Caco-2 (cell line): ENCODE measurements at regions not wholly inside any gene's neighbourhood (a gene's known extent, or its start where the extent isn't known, plus 50 kb on each side); places are given as distances from the start of the nearest gene placed in this dataset.

Experiments used
- BruUV-seq: library from RNA; stranded (reverse); fragments of 400-500 nt; replicated peaks from 2 replicates; lab custom pipeline; 2021; lab: Mats Ljungman, UMichigan
- CTCF ChIA-PET: fragments of 300-600 bp; sonication (Branson Sonifier 250); formaldehyde crosslinking; loops from one replicate; lab custom pipeline; 2022; ENCODE audit warnings: antibody characterized with exemption; lab: Charles Lee
- POLR2A ChIA-PET: fragments of 300-600 bp; sonication (Branson Sonifier 250); formaldehyde crosslinking; loops from one replicate; lab custom pipeline; 2022; ENCODE audit warnings: antibody characterized with exemption; lab: Charles Lee
- DNase-seq, 2 experiments: peaks; one replicate each; pipeline versions ENCODE4 v3.0.0 to v3.0.0-alpha.2; 2020 to 2022
- H3K27me3 ChIP-seq: replicated peaks from 2 replicates; pipeline ENCODE4 v1.6.0; 2011; ENCODE audit warnings: low read length; ENCODE audit not compliant: control insufficient read depth, insufficient read depth
- H3K36me3 ChIP-seq: 2 replicates; pipeline ENCODE4 v1.5.1; 2011; ENCODE audit warnings: low read length; ENCODE audit not compliant: control insufficient read depth, insufficient read depth
- H3K4me1 ChIP-seq: fragments of 250-450 bp; sonication (Bioruptor Pico); 2 replicates; pipeline ENCODE4 v1.5.1; 2020; ENCODE audit warnings: mild to moderate bottlenecking
- H3K4me3 ChIP-seq: 2 replicates; pipeline ENCODE4 v1.5.1; 2011; ENCODE audit warnings: low read depth, mild to moderate bottlenecking, control low read depth, low read length
- H3K9me3 ChIP-seq: fragments of 250-450 bp; sonication (Bioruptor Pico); 2 replicates; pipeline ENCODE4 v1.5.1; 2020; ENCODE audit warnings: mild to moderate bottlenecking, moderate library complexity
- H3K27ac Mint-ChIP-seq: one replicate; pipeline ENCODE4 v1.8.0; 2022; ENCODE audit warnings: mixed read lengths; ENCODE audit not compliant: unreplicated experiment
- H3K27me3 Mint-ChIP-seq: one replicate; pipeline ENCODE4 v1.8.0; 2022; ENCODE audit warnings: mixed read lengths; ENCODE audit not compliant: insufficient read depth, unreplicated experiment
- H3K36me3 Mint-ChIP-seq: one replicate; pipeline ENCODE4 v1.8.0; 2022; ENCODE audit warnings: mild to moderate bottlenecking, mixed read lengths; ENCODE audit not compliant: insufficient read depth, unreplicated experiment
- H3K4me1 Mint-ChIP-seq: one replicate; pipeline ENCODE4 v1.8.0; 2022; ENCODE audit warnings: low read depth, mixed read lengths; ENCODE audit not compliant: unreplicated experiment
- H3K4me3 Mint-ChIP-seq: one replicate; pipeline ENCODE4 v1.8.0; 2022; ENCODE audit warnings: mild to moderate bottlenecking, moderate library complexity, mixed read lengths; ENCODE audit not compliant: unreplicated experiment
- H3K9me3 Mint-ChIP-seq: one replicate; pipeline ENCODE4 v1.8.0; 2022; ENCODE audit warnings: mixed read lengths; ENCODE audit not compliant: unreplicated experiment
- intact Hi-C: fragments of 100-400 bp; cut with micrococcal nuclease; formaldehyde crosslinking; loops from one replicate; pipeline ENCODE4 v1.10.0; 2022; ENCODE audit not compliant: unreplicated experiment
- TF ChIP-seq, protein P1 (sequence below), 2 experiments: fragments of 200-600 bp in 1 of 2; IDR thresholded peaks; 1 replicate in 1 of 2; 2 replicates in 1 of 2; pipeline versions ENCODE4 v1.5.1 to v1.8.0; 2011 to 2022; ENCODE audit warnings: antibody characterized with exemption in 1 of 2, control low read depth in 1 of 2, inconsistent platforms in 1 of 2, low read depth in 1 of 2, low read length in 1 of 2, mild to moderate bottlenecking in 1 of 2, moderate library complexity in 1 of 2; ENCODE audit not compliant: insufficient read depth in 1 of 2, severe bottlenecking in 1 of 2, unreplicated experiment in 1 of 2

DNA sequence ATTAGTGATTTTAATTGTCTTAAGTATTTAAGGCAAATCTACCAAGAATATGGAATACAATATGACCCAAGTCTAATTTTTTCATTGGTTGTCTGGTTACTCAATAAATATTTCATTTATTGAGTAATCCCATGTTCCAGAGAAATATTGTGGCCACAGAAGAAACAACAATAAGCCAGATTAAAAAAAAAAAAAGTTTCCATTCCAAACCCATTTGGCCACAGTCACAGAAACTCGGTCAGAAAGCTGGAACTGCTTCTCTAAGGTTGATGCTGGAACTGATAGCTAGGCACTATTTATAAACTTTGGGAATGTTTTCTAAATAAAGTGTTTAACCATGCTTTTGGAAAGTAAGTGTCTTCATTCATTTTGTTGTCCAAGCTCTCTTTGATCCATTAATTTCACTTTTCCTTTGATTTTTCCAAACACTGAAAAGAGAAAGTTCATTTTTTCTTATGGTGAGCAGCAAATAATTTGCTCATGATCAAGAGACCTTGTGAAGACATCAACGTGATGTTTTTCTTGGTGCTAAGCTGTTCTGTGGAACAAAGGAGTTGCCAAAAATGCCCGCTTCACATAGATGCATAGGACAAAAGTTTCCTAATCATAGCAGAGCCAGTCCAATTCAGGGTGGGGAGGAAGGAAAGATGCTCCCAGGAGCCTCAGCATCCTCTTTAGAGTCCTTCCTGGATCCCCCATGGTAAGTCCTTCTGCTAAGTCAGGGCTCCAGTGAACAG is 72.1 kb upstream of the CCBE1 start:
- H3K4me3 Mint-ChIP-seq, result no peak overlapping the region
- intact Hi-C loops, result no loop called here
- no peaks in the 10 kb centered on the region for H3K4me1 Mint-ChIP-seq
- Histone ChIP-seq H3K4me3 (no peak overlapping the region), H3K9me3 (no peaks in the 10 kb centered on the region), H3K4me1 (no peaks in the 10 kb centered on the region), H3K36me3 (no peaks in the 10 kb centered on the region), H3K27me3 (no peaks in the 10 kb centered on the region)
- H3K36me3 Mint-ChIP-seq, result no peaks in the 10 kb centered on the region
- no TSS peak for BruUV-seq
- CTCF ChIA-PET, result no interaction called here
- peaks cover 5% of the 10 kb centered on the region for H3K27me3 Mint-ChIP-seq
- H3K27ac Mint-ChIP-seq, result no peak overlapping the region
- H3K9me3 Mint-ChIP-seq, result no peaks in the 10 kb centered on the region
- no peak for DNase-seq
- POLR2A ChIA-PET, result no interaction called here
- TF ChIP-seq, protein P1, sequence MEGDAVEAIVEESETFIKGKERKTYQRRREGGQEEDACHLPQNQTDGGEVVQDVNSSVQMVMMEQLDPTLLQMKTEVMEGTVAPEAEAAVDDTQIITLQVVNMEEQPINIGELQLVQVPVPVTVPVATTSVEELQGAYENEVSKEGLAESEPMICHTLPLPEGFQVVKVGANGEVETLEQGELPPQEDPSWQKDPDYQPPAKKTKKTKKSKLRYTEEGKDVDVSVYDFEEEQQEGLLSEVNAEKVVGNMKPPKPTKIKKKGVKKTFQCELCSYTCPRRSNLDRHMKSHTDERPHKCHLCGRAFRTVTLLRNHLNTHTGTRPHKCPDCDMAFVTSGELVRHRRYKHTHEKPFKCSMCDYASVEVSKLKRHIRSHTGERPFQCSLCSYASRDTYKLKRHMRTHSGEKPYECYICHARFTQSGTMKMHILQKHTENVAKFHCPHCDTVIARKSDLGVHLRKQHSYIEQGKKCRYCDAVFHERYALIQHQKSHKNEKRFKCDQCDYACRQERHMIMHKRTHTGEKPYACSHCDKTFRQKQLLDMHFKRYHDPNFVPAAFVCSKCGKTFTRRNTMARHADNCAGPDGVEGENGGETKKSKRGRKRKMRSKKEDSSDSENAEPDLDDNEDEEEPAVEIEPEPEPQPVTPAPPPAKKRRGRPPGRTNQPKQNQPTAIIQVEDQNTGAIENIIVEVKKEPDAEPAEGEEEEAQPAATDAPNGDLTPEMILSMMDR (IDR thresholded peaks at IDR 0.05; ENCODE audit: insufficient read depth in 1 of 2, low read depth in 1 of 2, low read length in 1 of 2, severe bottlenecking in 1 of 2, unreplicated experiment in 1 of 2), result no peak

DNA sequence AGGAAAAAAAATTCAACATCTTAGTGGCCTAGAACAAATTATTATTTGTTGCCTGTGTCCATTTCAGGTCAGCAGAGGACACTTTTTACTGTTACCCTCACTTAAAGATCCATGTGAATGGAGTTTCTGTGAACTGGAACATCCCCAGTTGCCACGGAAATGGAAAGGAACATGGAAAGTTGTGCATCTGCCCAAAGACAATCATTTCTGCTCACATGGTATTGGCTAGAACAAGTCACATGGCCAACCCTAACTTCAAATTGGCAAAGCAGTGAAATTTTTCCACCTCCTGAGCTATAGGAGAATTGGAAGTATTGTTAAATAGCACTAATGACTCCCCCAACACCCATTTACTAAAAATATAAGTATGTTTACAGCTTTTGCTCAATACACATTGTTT is 71.2 kb upstream of the CCBE1 start:
- no peaks in the 10 kb centered on the region for H3K4me1 ChIP-seq
- Mint-ChIP-seq H3K9me3 (no peaks in the 10 kb centered on the region), H3K36me3 (no peaks in the 10 kb centered on the region), H3K4me1 (no peaks in the 10 kb centered on the region), H3K4me3 (no peak overlapping the region), H3K27me3 (no peaks in the 10 kb centered on the region), H3K27ac (no peak overlapping the region)
- BruUV-seq, result no TSS peak
- H3K27me3 ChIP-seq, result no peaks in the 10 kb centered on the region
- ChIA-PET CTCF (no interaction called here), POLR2A (no interaction called here)
- H3K36me3 ChIP-seq, result no peaks in the 10 kb centered on the region
- TF ChIP-seq, protein P1 (IDR thresholded peaks at IDR 0.05; ENCODE audit: insufficient read depth in 1 of 2, low read depth in 1 of 2, low read length in 1 of 2, severe bottlenecking in 1 of 2, unreplicated experiment in 1 of 2), result no peak
- no peak overlapping the region for H3K4me3 ChIP-seq
- intact Hi-C loops, result no loop called here
- no peaks in the 10 kb centered on the region for H3K9me3 ChIP-seq
- DNase-seq, result no peak

DNA sequence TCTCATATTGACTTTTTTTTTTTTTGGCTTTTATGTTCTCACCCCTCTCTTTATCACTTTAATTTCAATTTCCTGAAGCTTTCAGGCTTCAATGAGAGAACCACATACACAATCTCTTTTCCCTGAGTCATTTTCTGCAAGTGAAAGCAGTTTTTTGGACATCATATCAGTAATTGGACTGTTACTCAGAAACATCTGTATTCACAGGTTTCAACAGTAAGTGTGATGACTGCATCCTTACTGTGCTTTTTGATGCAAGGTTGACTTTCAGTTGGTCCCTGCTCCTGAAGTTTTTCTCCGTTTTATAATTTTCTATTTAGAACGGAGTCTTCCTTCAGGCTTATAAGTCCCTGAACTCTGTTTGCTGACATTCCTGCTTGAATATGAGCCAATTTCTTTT is 70.5 kb upstream of the CCBE1 start:
- BruUV-seq, result no TSS peak
- intact Hi-C loops, result no loop called here
- no peak for DNase-seq
- Histone ChIP-seq H3K27me3 (no peaks in the 10 kb centered on the region), H3K4me1 (no peaks in the 10 kb centered on the region), H3K36me3 (no peaks in the 10 kb centered on the region), H3K9me3 (no peaks in the 10 kb centered on the region), H3K4me3 (no peak overlapping the region)
- TF ChIP-seq, protein P1 (IDR thresholded peaks at IDR 0.05; ENCODE audit: insufficient read depth in 1 of 2, low read depth in 1 of 2, low read length in 1 of 2, severe bottlenecking in 1 of 2, unreplicated experiment in 1 of 2), result no peak
- ChIA-PET POLR2A (no interaction called here), CTCF (no interaction called here)
- no peaks in the 10 kb centered on the region for H3K9me3 Mint-ChIP-seq
- H3K27me3 Mint-ChIP-seq, result peaks cover 2% of the 10 kb centered on the region
- no peak overlapping the region for H3K4me3 Mint-ChIP-seq
- no peak overlapping the region for H3K27ac Mint-ChIP-seq
- no peaks in the 10 kb centered on the region for H3K36me3 Mint-ChIP-seq
- no peaks in the 10 kb centered on the region for H3K4me1 Mint-ChIP-seq
